GOT3 (cell line): ENCODE measurements at regions not wholly inside any gene's neighbourhood (a gene's known extent, or its start where the extent isn't known, plus 50 kb on each side); places are given as distances from the start of the nearest gene placed in this dataset.

Experiments used
- DNase-seq: peaks from one replicate; lab custom pipeline; 2025; ENCODE audit warnings: mixed read lengths; lab: John Stamatoyannopoulos, UW

DNA sequence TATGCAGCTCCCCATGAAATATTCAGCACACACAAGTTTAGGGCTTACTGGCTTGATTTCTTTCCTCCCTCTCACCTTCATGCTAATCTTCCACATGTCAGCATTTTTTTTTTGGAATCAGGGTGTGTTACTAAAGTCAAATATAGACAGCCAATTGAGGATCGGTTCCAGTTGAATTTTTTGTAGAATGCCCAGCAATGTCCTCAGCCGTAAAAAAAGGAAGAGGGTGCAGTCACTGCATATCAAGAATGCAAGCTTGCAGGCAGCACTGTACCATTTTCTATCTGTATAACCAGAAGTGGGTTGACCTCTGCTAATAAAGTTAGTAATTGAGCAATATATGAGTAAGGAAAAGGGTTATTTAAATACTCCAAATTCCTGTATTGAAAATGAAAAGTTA is 51.4 kb upstream of the CHMP2B start:
- no peak for DNase-seq

DNA sequence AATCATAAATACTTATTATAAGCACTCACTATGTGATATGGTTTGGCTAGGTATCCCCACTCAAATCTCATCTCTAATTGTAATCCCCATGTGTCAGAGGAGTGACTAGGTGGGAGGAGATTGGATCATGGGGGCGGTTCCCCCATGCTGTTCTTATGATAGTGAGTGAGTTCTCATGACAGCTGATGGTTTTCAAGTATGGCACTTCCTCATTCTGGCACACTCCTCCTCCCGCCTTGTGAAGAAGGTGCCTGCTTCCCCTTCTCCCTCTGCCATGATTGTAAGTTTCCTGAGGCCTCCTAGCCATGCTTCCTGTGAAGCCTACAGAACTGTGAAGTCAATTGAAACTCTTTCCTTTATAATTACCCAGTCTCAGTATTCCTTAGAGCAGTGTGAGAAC is 53.3 kb upstream of the CHMP2B start:
- no peak for DNase-seq

DNA sequence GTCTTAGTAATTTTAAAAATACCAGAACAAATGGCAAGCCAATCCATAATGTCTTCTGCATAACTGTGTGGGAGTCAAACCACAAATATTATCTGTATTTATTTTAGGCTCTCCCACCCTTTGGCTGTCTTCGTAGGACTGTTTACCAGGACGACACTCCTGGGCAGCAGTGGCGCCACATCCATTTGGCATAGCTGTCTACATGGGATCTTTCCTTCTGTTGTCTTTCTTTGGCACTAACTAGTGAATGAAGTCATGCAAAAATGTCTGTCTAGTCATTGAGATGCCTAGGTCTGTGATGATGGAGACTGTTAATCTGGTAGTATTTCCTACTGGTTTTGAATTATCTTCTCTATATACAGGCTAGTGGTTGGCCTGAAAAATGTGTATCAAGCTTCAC is 54.0 kb upstream of the CHMP2B start:
- no peak for DNase-seq

GRCh38 chr3:87167628-87168456 is 59.3 kb upstream of the CHMP2B start:
- no peak for DNase-seq

- DNase-seq, result no peak
Measured at GRCh38 chr3:87164245-87164644, 62.9 kb upstream of the CHMP2B start.

DNA sequence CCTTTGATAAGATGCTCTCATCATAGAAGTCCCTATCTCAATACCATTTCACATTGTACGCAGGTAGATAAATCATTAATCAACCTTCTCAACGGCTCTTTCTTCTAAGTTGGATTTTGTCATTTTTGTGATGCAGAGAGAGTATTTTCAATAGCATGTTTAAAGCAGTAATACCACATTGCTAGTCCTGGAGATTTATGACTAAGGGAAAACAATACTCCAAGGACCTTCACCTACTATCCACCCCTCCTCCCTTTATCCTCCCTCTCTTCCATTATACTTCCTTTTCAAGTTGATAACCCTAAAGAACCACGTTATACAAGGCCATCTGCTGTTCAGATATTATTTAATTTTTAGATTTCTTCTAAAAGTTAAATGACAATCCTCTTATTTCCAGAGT is 65.3 kb upstream of the CHMP2B start:
- DNase-seq, result no peak

GRCh38 chr3:87161417-87161816 is 65.7 kb upstream of the CHMP2B start:
- no peak for DNase-seq

GRCh38 chr3:87161013-87161412 is 66.1 kb upstream of the CHMP2B start:
- DNase-seq, result no peak

DNA sequence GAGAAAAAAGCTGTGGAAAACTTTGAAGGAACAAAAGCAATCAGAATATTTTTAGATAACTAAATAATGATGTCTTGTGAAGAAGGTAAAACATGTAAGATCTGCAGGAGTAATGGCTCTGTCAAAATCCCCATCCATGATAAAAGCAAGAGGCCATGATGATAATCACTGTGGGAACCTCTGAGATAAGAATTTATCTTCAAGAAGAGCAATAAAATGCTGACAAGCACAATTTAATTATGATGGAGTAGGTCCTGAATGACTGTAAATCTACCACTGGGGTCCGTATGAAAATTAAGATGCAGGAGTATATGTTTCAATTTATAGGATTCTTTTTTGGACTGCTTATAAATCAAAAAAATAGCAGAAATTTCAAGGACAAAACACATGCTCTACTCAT is 68.3 kb upstream of the CHMP2B start:
- no peak for DNase-seq

- DNase-seq, result no peak
Measured at GRCh38 chr3:87148020-87148419, 79.1 kb upstream of the CHMP2B start.

- DNase-seq, result no peak
Measured at GRCh38 chr3:87147562-87147961, 79.5 kb upstream of the CHMP2B start.

DNA sequence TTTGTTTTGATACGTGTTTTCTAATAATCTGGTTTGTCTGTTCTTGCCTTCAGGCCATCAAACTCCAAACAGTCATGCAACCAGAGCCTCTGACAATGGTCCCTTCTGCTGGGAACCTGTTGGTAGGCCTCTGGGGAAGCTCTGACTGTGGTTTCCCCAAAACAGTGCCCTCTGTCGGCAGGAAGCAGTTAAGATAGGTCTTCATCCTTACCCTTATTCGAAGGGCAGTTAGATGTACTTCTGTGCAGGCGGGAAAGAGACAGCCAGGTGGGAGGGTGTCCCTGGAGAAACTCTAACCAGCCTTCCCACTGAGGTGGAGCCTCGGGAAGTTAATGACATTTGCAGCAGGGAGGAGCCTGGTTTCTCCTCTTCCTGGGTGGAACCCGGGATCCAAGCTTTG is 81.6 kb upstream of the CHMP2B start:
- DNase-seq, result no peak

- DNase-seq, result no peak
Measured at GRCh38 chr3:87136066-87136596, 91.0 kb upstream of the CHMP2B start.

- no peak for DNase-seq
Measured at GRCh38 chr3:87135412-87135811, 91.7 kb upstream of the CHMP2B start.

DNA sequence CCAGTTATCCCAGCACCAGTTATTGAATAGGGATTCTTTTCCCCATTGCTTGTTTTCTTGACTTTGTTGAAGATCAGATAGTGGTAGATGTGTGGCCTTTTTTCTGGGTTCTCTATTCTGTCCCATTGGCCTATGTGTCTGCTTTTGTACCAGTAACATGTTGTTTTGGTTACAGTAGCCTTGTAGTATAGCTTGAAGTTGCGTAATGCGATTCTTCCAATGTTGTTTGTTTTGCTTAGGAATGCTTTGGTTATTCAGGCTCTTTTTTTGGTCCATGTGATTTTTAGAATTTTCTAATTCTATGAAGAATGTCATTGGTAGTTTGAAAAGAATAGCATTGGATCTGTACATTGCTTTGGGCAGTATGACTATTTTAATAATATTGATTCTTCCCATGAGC is 94.3 kb upstream of the CHMP2B start:
- DNase-seq, result no peak

DNA sequence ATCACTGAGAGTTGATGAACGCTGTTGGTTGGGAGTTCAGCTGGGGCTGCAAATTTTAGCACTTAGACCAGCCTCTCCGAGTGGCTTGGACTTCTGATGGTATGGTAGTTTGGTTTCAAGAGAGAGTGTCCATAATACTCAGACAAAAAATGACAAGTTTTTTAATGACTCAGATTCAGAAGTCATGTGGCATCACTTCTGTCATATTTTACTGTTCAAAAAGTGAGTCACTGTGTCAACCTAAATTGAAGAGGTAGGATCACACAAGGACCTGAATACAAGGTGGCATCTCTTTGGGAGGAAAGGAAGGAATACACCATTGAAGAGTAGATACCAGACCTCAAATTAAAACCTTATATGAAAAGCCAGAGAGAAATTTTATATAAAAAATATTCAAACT is 99.1 kb upstream of the CHMP2B start:
- DNase-seq, result no peak

- DNase-seq, result no peak
Measured at GRCh38 chr3:87127281-87127680, 99.8 kb upstream of the CHMP2B start.

DNA sequence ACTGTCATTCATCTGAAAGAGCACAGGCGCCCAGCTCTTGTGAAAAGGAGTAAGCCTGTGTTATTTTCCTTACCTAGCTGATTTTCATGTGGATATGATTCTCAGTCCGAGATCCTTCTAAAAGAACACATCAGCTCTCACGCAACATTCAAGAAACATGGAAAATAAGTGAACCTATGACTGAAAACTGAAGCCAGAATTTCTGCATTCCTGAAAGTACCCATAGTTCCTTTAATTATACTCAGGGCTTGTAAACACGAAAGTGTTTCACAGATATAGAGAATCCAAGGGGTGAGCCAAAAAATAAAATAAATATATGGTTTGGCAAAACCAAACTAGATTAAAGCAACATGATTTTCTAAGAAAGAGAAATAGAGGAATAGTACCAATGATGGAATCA is 100.8 kb upstream of the CHMP2B start:
- no peak for DNase-seq

- no peak for DNase-seq
Measured at GRCh38 chr3:87125116-87125515, 102.0 kb upstream of the CHMP2B start.

GRCh38 chr3:87122766-87123165 is 104.3 kb upstream of the CHMP2B start:
- no peak for DNase-seq

GRCh38 chr3:87121856-87122255 is 105.3 kb upstream of the CHMP2B start:
- DNase-seq, result no peak

- DNase-seq, result no peak
Measured at GRCh38 chr3:87120881-87121280, 106.2 kb upstream of the CHMP2B start.

DNA sequence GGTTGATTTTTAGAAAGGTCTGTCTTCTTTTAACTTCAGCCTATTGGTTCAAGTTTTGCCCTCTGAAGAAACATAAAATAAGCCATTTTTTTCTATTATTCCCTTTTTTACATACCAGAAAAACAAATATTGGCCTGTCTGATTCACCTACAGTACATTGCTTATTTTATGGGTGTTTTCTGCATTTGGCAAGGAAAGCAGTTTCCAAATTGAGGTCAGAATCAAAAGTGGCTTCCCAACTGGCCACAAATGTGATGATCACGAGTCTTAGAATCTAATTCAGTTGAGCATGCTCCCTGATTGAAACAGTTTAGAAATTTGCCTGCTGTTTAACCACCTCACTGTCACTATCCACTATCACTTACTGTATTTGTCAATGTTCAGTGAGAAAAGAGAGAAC is 106.9 kb upstream of the CHMP2B start:
- no peak for DNase-seq

DNA sequence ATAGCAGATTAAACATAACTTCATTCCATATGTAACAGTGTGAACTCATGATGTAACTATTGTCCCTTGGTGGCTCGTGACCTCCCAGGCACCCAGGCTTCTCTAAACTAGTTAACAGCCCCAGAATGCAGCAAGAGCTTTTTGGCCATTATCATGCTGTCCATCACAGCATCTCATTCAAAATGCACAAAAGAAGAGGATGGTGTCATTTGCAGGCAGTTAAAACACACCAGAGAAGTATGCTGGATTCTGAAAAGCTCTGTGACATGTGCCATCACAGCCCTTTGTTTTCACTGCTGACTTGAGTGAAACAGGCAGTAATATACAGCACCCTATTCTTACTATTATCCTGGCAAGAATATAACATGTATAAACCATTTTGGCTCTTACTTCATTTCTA is 117.6 kb upstream of the CHMP2B start:
- no peak for DNase-seq
